Peyer's patch (tissue), 4 donors: ENCODE measurements at regions not wholly inside any gene's neighbourhood (a gene's known extent, or its start where the extent isn't known, plus 50 kb on each side); places are given as distances from the start of the nearest gene placed in this dataset.

ENCODE experiments used
- DNase-seq, 3 donors: peaks; one replicate each; pipeline ENCODE4 v3.0.0-alpha.2; 2017 to 2019
- H3K27ac ChIP-seq, 4 donors: fragments of 200-600 bp; sonication (generic); one replicate each; pipeline ENCODE4 v1.5.1; 2016 to 2019
- H3K27me3 ChIP-seq, 2 donors: fragments of 200-600 bp; sonication (generic); one replicate each; pipeline ENCODE4 v1.5.1; 2019
- H3K36me3 ChIP-seq, 3 donors: fragments of 200-600 bp; sonication (generic); one replicate each; pipeline ENCODE4 v1.5.1; 2016 to 2019
- H3K4me1 ChIP-seq, 4 donors: fragments of 200-600 bp; sonication (generic); one replicate each; pipeline ENCODE4 v1.5.1; 2016 to 2019
- H3K4me3 ChIP-seq, 4 donors: fragments of 200-600 bp; sonication (generic); 1 replicate in 3 of 4; 2 replicates in 1 of 4; pipeline ENCODE4 v1.5.1; 2016 to 2019; ENCODE audit warnings: mild to moderate bottlenecking in 1 of 4
- H3K9me3 ChIP-seq, 4 donors: fragments of 200-600 bp; sonication (generic); one replicate each; pipeline ENCODE4 v1.5.1; 2016 to 2019; ENCODE audit warnings: mild to moderate bottlenecking in 1 of 4
- CTCF ChIP-seq, 6 experiments: fragments of 450-650 bp in 4 of 6; fragments of 200-600 bp in 2 of 6; sonication (generic) in 1 of 6; IDR thresholded peaks; one replicate each; pipeline ENCODE4 v1.5.1; 2017 to 2019; ENCODE audit warnings: antibody characterized with exemption in 6 of 6, mild to moderate bottlenecking in 3 of 6, moderate library complexity in 1 of 6
- POLR2A ChIP-seq, 2 donors: fragments of 450-650 bp; IDR thresholded peaks; one replicate each; pipeline ENCODE4 v1.5.1; 2017; ENCODE audit warnings: antibody characterized with exemption in 2 of 2, mild to moderate bottlenecking in 2 of 2, moderate library complexity in 2 of 2

GRCh38 chr7:55278321-55278720 lies 86.8 kb upstream of the LANCL2 start:
- Histone ChIP-seq H3K36me3 (no peaks in the 10 kb centered on the region), H3K9me3 (no peaks in the 10 kb centered on the region), H3K4me1 (no peaks in the 10 kb centered on the region), H3K27me3 (no peaks in the 10 kb centered on the region), H3K27ac (no peak overlapping the region), H3K4me3 (no peak overlapping the region)
- DNase-seq = no peak
- no peak for TF ChIP-seq CTCF (IDR thresholded peaks at IDR 0.05)
- TF ChIP-seq POLR2A (IDR thresholded peaks at IDR 0.05) = no peak

GRCh38 chr7:55279080-55279845 lies 85.9 kb upstream of the LANCL2 start:
- no peak overlapping the region for H3K27ac ChIP-seq
- no peak overlapping the region for H3K4me3 ChIP-seq
- no peaks in the 10 kb centered on the region for H3K36me3 ChIP-seq
- no peaks in the 10 kb centered on the region for H3K27me3 ChIP-seq
- TF ChIP-seq CTCF (IDR thresholded peaks at IDR 0.05) = no peak
- TF ChIP-seq POLR2A (IDR thresholded peaks at IDR 0.05) = no peak
- no peak for DNase-seq
- no peaks in the 10 kb centered on the region for H3K4me1 ChIP-seq
- no peaks in the 10 kb centered on the region for H3K9me3 ChIP-seq

- DNase-seq = peak in 2 of 3 donors; percentile 56 to 79
- TF ChIP-seq CTCF (IDR thresholded peaks at IDR 0.05) (peak in 5 of 6 experiments; percentile 20 to 74 (median 66)), POLR2A (IDR thresholded peaks at IDR 0.05) (no peak)
- Histone ChIP-seq H3K4me3 (no peak overlapping the region), H3K27me3 (no peaks in the 10 kb centered on the region), H3K36me3 (no peaks in the 10 kb centered on the region), H3K9me3 (no peaks in the 10 kb centered on the region), H3K4me1 (no peaks in the 10 kb centered on the region), H3K27ac (no peak overlapping the region)
Observed at GRCh38 chr7:55280031-55280454, 85.1 kb upstream of the LANCL2 start.

GRCh38 chr7:55285665-55286064 lies 79.5 kb upstream of the LANCL2 start:
- Histone ChIP-seq H3K36me3 (no peaks in the 10 kb centered on the region), H3K4me3 (no peak overlapping the region), H3K27me3 (no peaks in the 10 kb centered on the region), H3K4me1 (no peaks in the 10 kb centered on the region), H3K9me3 (no peaks in the 10 kb centered on the region), H3K27ac (no peak overlapping the region)
- DNase-seq = no peak
- TF ChIP-seq POLR2A (IDR thresholded peaks at IDR 0.05) = no peak
- TF ChIP-seq CTCF (IDR thresholded peaks at IDR 0.05) = no peak

GRCh38 chr7:55286666-55287065 lies 78.5 kb upstream of the LANCL2 start:
- Histone ChIP-seq H3K4me1 (no peaks in the 10 kb centered on the region), H3K4me3 (no peak overlapping the region), H3K36me3 (no peaks in the 10 kb centered on the region), H3K27ac (no peak overlapping the region), H3K9me3 (no peaks in the 10 kb centered on the region), H3K27me3 (no peaks in the 10 kb centered on the region)
- no peak for DNase-seq
- no peak for TF ChIP-seq CTCF (IDR thresholded peaks at IDR 0.05)
- TF ChIP-seq POLR2A (IDR thresholded peaks at IDR 0.05) = no peak
